HG02610 (cell line): ENCODE measurements at regions not wholly inside any gene's neighbourhood (a gene's known extent, or its start where the extent isn't known, plus 50 kb on each side); places are given as distances from the start of the nearest gene placed in this dataset.
"Not testable (repeated sequence)": the region's sequence is repeated elsewhere in the genome, so short reads cannot be mapped to it uniquely, and the experiment has no call there.

ENCODE experiments used
- ATAC-seq: cut with Tn5 transposase; IDR thresholded peaks from one replicate; pipeline ENCODE4 v1.9.1; 2021; ENCODE audit warnings: mild to moderate bottlenecking, moderate library complexity; ENCODE audit not compliant: unreplicated experiment

- ATAC-seq, result no peak
Measured at GRCh38 chr6:144429753-144430152, 144.6 kb downstream of the UTRN start.

GRCh38 chr6:144433446-144433845, 148.3 kb downstream of the UTRN start:
- ATAC-seq, result not testable (repeated sequence)

DNA sequence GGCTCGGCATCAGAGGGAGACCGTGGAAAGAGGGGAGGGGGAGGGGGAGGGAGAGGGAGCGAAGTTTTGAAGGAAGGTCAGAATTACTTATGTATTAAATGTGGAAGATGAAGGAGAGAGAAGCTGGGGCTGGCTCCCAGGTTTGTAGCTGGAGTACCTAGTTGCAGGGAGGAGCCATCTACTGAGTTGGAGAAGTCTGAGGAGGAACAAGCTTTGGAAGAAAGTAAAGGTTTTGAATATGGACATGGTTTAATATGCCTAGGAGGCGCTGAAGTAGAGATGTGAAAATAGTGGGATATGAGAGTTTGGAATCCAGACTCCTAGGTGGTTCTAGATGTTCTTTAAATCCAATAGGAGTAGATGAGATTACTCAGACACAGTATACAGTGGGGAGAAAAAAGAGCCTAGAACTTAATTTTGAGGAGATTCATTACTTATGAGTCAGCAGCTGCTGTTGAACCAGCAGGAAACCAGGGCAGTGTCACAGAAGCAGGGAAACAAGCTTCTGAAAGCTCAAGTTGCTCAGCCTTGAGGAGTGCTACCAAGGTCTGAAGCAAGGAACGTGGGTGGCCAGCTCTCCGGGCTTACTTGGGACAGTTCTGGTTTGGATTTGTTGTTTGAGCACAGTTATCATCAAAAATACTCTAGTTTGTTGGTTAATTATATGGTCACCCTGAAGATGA, 149.3 kb downstream of the UTRN start:
- ATAC-seq, result no peak

DNA sequence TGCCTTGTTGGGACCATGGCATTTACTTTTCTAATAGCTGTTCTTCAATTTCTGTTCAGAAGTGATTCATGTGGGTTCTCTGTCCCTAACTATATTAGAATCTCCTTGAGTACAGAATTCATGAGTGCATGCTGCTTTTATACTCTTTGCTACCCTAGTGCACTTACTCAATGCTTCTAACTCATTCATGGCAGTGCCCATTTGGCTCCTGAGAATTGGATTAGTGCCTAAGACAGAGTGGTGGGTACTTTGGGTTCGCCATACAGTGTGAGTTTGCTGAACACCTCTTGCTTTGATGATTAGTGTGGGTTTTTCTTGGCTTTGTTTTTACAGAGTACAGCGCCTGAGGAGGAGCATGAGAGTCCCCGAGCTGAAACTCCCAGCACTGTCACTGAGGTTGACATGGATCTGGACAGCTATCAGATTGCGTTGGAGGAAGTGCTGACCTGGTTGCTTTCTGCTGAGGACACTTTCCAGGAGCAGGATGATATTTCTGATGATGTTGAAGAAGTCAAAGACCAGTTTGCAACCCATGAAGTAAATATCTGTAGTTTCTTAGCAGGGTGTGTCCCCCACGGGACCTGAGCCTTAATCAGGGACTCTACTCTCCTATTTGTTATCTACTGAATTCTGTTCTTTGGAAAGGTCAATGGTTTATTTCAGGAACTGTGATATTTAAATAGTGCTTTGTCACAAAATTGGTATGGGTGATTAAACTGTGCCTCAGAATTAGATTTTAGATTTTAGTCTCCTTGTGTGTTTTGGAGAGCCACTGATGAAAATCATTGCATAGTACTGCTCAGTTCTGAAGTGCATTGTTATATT, 150.7 kb downstream of the UTRN start:
- no peak for ATAC-seq

GRCh38 chr6:144437105-144437504, 152.0 kb downstream of the UTRN start:
- ATAC-seq, result no peak

DNA sequence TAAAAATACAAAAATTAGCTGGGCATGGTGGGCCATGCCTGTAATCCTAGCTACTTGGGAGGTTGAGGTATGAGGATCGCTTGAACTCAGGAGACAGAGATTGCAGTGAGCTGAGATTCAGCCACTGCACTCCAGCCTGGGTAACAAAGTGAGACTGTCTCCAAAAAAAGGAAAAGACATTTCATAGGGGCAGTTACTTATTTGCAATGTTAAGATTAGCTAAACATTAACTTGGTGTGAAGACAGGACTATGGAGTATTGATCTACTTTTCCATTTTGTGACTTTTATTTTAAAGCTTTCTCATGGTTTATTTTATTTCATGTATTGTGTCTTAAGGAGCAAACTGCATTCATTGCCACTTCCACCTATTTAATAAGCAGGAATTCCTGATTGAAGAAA, 153.0 kb downstream of the UTRN start:
- no peak for ATAC-seq

GRCh38 chr6:144439016-144439415, 153.9 kb downstream of the UTRN start:
- ATAC-seq, result no peak

GRCh38 chr6:144441801-144442200, 156.7 kb downstream of the UTRN start:
- not testable (repeated sequence) for ATAC-seq

GRCh38 chr6:144443157-144443556, 158.0 kb downstream of the UTRN start:
- ATAC-seq, result no peak

- ATAC-seq, result no peak
Measured at GRCh38 chr6:144447472-144447871, 162.3 kb downstream of the UTRN start.

GRCh38 chr6:144449218-144449617, 164.1 kb downstream of the UTRN start:
- no peak for ATAC-seq

GRCh38 chr6:144449911-144450597, 164.9 kb downstream of the UTRN start:
- ATAC-seq, result no peak

GRCh38 chr6:144460327-144461095, 175.4 kb downstream of the UTRN start:
- ATAC-seq, result peak; percentile 93

DNA sequence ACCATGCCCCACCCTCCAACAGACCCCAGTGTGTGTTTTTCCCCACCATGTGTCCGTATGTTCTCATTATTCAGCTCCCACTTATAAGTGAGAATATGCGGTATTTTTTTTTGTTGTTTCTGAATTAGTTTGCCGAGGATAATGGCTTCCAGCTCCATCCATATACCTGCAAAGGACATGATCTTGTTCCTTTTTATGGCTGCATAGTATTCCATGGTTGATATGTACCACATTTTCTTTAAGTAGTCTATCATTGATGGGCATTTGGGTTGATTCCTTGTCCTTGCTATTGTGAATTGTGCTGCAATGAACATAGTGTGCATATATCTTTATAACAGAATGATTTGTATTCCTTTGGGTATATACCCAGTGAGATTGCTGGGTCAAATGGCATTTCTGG, 176.9 kb downstream of the UTRN start:
- ATAC-seq, result no peak

DNA sequence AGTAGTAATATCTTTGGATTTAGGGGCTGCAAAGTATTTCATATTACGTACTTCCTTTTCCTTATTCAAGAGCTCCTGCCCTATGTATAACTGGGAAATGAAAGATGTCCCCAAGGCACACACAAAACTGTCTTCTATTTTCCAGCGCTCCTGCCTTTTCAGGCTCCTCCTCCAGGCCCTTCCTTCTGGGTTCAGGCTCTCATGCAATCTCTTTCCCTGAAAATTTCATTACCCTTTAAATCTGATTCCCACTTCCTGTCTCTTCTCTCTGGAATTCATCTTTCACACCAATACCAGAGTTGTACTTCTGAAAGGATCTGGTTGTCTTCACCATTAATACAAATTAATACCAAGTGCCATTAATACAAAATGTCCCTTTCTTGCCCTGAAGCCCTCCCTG, 181.6 kb downstream of the UTRN start:
- no peak for ATAC-seq

DNA sequence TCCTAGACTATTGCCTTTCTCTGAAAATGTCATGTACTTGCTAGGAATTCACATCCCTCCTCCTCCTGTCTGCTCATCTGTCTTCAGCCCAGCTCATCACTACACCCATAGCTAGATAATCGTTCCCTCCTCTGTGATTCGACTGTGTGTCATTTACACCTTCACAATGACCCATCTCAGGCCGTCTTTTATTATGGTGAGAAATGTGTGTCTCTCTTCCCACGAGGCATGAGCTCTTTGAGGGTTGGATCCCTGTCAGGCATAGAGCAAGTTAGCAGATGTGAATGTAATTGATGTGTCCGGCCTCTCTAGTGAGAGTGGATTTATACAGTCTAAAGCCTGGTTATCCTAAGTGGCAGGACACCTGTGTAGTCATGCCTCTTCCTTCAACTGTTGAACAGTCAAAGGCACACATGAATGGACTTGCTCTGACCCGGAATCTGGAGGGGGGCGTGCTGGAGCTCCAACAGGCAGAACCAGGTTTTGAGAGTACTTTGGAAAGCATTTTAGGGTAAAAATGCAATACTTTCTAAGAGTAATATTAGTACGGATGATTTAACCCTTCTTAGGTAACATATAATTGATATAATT, 182.1 kb downstream of the UTRN start:
- ATAC-seq, result no peak

DNA sequence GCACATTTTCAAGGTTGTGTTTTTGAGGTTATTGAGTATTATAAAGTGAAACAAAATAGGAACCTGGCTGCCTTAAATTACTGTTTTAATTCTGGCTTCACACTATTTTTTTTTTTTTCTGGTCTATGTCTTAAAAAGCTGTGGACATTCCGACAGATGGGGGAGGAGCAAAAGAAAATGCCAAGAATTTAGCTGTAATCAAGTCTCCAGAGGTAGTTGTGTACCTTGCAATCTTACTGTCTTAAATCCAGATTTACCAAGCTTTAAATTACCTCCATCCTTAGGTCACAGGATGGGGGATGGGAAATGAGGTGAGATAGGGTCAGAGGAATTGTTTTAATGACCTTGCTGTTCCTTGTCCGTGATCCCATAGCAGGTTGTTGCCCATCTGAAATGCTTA, 182.8 kb downstream of the UTRN start:
- ATAC-seq, result no peak

- no peak for ATAC-seq
Measured at GRCh38 chr6:144468709-144469108, 183.6 kb downstream of the UTRN start.

DNA sequence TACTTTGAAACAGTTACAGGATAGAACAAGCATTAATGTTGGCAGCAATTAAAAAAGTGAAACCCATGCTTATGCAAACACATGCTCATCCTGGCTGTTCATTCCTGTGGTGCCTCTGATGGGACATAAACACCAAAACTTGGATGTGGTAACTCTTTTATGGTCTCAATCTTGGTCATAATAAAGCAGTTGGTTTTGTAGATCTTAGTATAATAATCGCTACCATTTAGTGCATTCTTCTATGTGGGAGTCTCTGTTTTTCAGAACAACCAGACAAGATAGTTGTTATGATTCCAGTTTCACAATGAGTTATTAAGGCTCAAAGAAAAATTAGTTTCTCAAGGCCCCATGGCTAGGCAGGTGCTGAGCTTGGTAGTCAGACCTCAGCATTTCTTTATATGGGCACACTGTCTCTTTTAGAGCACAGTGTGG, 184.0 kb downstream of the UTRN start:
- ATAC-seq, result peak; percentile 96

GRCh38 chr6:144470201-144470600, 185.1 kb downstream of the UTRN start:
- ATAC-seq, result not testable (repeated sequence)

DNA sequence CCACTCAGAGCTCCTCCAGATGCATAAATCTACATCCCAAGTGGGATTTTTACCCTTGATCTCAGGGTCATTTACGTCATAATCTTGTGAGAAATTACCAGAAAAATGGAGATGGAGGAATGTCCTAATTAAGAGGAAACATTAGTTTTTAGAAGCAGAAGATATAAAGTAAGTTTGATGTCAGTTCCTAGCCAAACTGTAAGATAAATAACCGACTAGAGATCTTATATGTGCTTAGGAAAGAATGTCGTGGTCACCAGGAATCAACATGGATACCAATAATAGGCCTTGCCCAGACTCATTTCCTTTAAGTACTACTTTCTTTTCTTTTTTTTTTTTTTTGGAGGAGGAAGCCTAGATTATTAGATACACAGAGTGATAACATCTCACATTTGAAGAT, 186.9 kb downstream of the UTRN start:
- no peak for ATAC-seq
